Activated CD4-positive, alpha-beta memory T cell treated with anti-CD3 and anti-CD28 coated beads for 36 hours (primary cell): ENCODE measurements at regions not wholly inside any gene's neighbourhood (a gene's known extent, or its start where the extent isn't known, plus 50 kb on each side); places are given as distances from the start of the nearest gene placed in this dataset.
"Not testable (repeated sequence)": the region's sequence is repeated elsewhere in the genome, so short reads cannot be mapped to it uniquely, and the experiment has no call there.

Experiments
- CTCF ChIA-PET: fragments of 350-600 bp; sonication (Branson Sonifier 250); formaldehyde crosslinking; loops from one replicate; lab custom pipeline; 2021; ENCODE audit warnings: antibody characterized with exemption, inconsistent platforms; lab: Charles Lee
- POLR2A ChIA-PET: fragments of 350-600 bp; sonication (Branson Sonifier 250); formaldehyde crosslinking; loops from one replicate; lab custom pipeline; 2021; ENCODE audit warnings: antibody characterized with exemption; lab: Charles Lee
- DNase-seq: peaks from one replicate; pipeline ENCODE4 v3.0.0-alpha.2; 2020
- H3K27ac Mint-ChIP-seq: one replicate; pipeline ENCODE4 v1.8.0; 2021; ENCODE audit warnings: mixed read lengths
- H3K27me3 Mint-ChIP-seq: one replicate; pipeline ENCODE4 v1.8.0; 2021; ENCODE audit warnings: mixed read lengths
- H3K36me3 Mint-ChIP-seq: one replicate; pipeline ENCODE4 v1.8.0; 2021; ENCODE audit warnings: mixed read lengths
- H3K4me1 Mint-ChIP-seq: one replicate; pipeline ENCODE4 v1.8.0; 2021; ENCODE audit warnings: low read depth, mixed read lengths
- H3K4me3 Mint-ChIP-seq: one replicate; pipeline ENCODE4 v1.8.0; 2021; ENCODE audit warnings: mild to moderate bottlenecking, mixed read lengths
- H3K9me3 Mint-ChIP-seq: one replicate; pipeline ENCODE4 v1.8.0; 2021; ENCODE audit warnings: mixed read lengths
- intact Hi-C: fragments of 100-400 bp; cut with micrococcal nuclease; formaldehyde crosslinking; loops from one replicate; pipeline ENCODE4 v1.15.1; 2023

GRCh38 chr2:34254272-34254878 is 655.3 kb upstream of the FAM98A start:
- CTCF ChIA-PET = no interaction called here
- Mint-ChIP-seq H3K36me3 (no peaks in the 10 kb centered on the region), H3K27me3 (no peaks in the 10 kb centered on the region)

GRCh38 chr2:34252111-34252510 is 653.0 kb upstream of the FAM98A start:
- Mint-ChIP-seq H3K27me3 (no peaks in the 10 kb centered on the region), H3K4me1 (no peaks in the 10 kb centered on the region), H3K4me3 (no peak overlapping the region), H3K27ac (no peak overlapping the region), H3K36me3 (no peaks in the 10 kb centered on the region), H3K9me3 (no peaks in the 10 kb centered on the region)
- POLR2A ChIA-PET = no interaction called here
- no peak for DNase-seq
- CTCF ChIA-PET = no interaction called here
- intact Hi-C loops = no loop called here

More at GRCh38 chr2:34254272-34254878, 655.3 kb upstream of the FAM98A start:
- H3K9me3 Mint-ChIP-seq = no peaks in the 10 kb centered on the region
- DNase-seq = no peak
- no peak overlapping the region for H3K27ac Mint-ChIP-seq
- POLR2A ChIA-PET = no interaction called here
- no peak overlapping the region for H3K4me3 Mint-ChIP-seq
- intact Hi-C loops = no loop called here
- no peaks in the 10 kb centered on the region for H3K4me1 Mint-ChIP-seq

- ChIA-PET CTCF (no interaction called here), POLR2A (no interaction called here)
- Mint-ChIP-seq H3K4me1 (no peaks in the 10 kb centered on the region), H3K27ac (no peak overlapping the region), H3K36me3 (no peaks in the 10 kb centered on the region), H3K9me3 (no peaks in the 10 kb centered on the region), H3K27me3 (no peaks in the 10 kb centered on the region), H3K4me3 (no peak overlapping the region)
- no peak for DNase-seq
- intact Hi-C loops = no loop called here
These were observed 652.5 kb upstream of the FAM98A start for GRCh38 chr2:34251578-34251977.

GRCh38 chr2:34244195-34244594 is 645.1 kb upstream of the FAM98A start:
- H3K4me1 Mint-ChIP-seq = no peaks in the 10 kb centered on the region
- no peak overlapping the region for H3K27ac Mint-ChIP-seq
- no peaks in the 10 kb centered on the region for H3K9me3 Mint-ChIP-seq
- DNase-seq = no peak
- POLR2A ChIA-PET = no interaction called here
- no peaks in the 10 kb centered on the region for H3K36me3 Mint-ChIP-seq
- no peaks in the 10 kb centered on the region for H3K27me3 Mint-ChIP-seq
- intact Hi-C loops = no loop called here
- no peak overlapping the region for H3K4me3 Mint-ChIP-seq
- CTCF ChIA-PET = no interaction called here

DNA sequence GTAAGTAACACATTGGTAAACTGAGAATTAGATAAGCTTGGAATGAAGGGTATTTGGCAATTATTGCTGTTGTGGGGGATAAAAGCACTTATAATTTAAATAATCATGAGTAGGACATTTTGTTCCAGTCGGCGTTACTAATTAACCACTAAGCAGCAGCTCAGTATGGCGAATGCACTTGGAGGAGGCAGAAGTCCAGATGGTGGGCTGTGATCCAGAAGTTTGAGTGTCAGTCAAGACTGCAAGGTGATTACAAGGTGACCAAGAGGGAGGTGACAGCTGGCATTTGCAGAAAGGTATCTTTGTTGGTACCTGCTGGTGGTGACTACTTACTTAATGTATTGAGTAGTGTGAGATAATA is 643.6 kb upstream of the FAM98A start:
- no peaks in the 10 kb centered on the region for H3K4me1 Mint-ChIP-seq
- POLR2A ChIA-PET = no interaction called here
- no peak for DNase-seq
- no peak overlapping the region for H3K4me3 Mint-ChIP-seq
- H3K36me3 Mint-ChIP-seq = no peaks in the 10 kb centered on the region
- H3K27ac Mint-ChIP-seq = no peak overlapping the region
- intact Hi-C loops = no loop called here
- H3K9me3 Mint-ChIP-seq = peaks cover 4% of the 10 kb centered on the region
- H3K27me3 Mint-ChIP-seq = no peaks in the 10 kb centered on the region
- CTCF ChIA-PET = no interaction called here

- Mint-ChIP-seq H3K4me1 (no peaks in the 10 kb centered on the region), H3K27me3 (no peaks in the 10 kb centered on the region), H3K27ac (no peak overlapping the region), H3K9me3 (peaks cover 4% of the 10 kb centered on the region), H3K36me3 (no peaks in the 10 kb centered on the region), H3K4me3 (no peak overlapping the region)
- ChIA-PET POLR2A (no interaction called here), CTCF (no interaction called here)
- intact Hi-C loops = no loop called here
- DNase-seq = no peak
These were observed 643.0 kb upstream of the FAM98A start for GRCh38 chr2:34241905-34242762.

- Mint-ChIP-seq H3K27me3 (no peaks in the 10 kb centered on the region), H3K27ac (no peak overlapping the region), H3K9me3 (peaks cover 11% of the 10 kb centered on the region), H3K36me3 (no peaks in the 10 kb centered on the region), H3K4me1 (no peaks in the 10 kb centered on the region), H3K4me3 (no peak overlapping the region)
- no peak for DNase-seq
- POLR2A ChIA-PET = no interaction called here
- CTCF ChIA-PET = no interaction called here
- intact Hi-C loops = no loop called here
These were observed 640.4 kb upstream of the FAM98A start for GRCh38 chr2:34239511-34239910.

DNA sequence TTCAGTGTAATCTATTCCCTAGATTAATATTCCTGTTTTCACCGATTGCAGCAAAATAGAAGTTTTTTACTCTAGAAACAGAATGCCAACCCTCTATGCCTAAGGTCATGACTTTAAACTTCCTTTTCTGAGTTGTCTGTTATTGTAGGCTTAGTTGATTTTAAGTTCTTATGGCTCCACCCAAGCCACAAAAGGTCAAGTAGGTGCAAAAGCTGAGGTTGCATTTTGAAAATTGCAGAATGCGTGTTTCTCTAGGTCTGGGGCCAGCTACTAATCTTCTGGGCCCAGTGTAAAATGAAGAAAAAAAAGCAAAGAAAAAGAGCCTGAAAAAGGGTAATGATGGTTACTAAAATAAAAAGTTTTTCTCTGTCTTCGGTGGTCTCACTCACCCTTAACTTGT is 635.7 kb upstream of the FAM98A start:
- H3K4me3 Mint-ChIP-seq = no peak overlapping the region
- no peaks in the 10 kb centered on the region for H3K27me3 Mint-ChIP-seq
- CTCF ChIA-PET = no interaction called here
- peaks cover 11% of the 10 kb centered on the region for H3K9me3 Mint-ChIP-seq
- intact Hi-C loops = no loop called here
- POLR2A ChIA-PET = no interaction called here
- H3K36me3 Mint-ChIP-seq = no peaks in the 10 kb centered on the region
- H3K27ac Mint-ChIP-seq = no peak overlapping the region
- no peaks in the 10 kb centered on the region for H3K4me1 Mint-ChIP-seq
- no peak for DNase-seq

DNA sequence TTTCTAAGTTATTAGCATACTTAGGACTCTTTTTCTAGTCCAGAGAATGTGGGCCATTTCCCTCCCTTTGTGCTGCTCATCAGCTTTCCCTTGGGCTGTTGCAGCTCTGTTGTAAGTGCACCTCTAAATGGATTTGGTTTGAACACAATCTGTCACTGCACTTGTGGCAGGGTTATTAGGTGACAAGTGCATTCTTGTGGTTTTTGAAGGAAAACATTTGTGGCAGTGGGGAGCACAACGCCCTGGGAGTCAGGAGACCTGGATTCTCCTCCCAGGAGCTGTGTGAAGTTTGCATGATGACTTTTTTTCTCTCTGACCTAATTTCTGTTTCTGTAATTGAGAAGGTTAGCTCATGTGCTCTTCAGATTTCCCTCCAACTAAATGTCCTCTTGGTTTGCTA is 630.9 kb upstream of the FAM98A start:
- POLR2A ChIA-PET = no interaction called here
- no peak for DNase-seq
- CTCF ChIA-PET = no interaction called here
- Mint-ChIP-seq H3K4me3 (no peak overlapping the region), H3K9me3 (no peaks in the 10 kb centered on the region), H3K27me3 (no peaks in the 10 kb centered on the region), H3K4me1 (no peaks in the 10 kb centered on the region), H3K36me3 (no peaks in the 10 kb centered on the region), H3K27ac (no peak overlapping the region)
- intact Hi-C loops = no loop called here

- CTCF ChIA-PET = no interaction called here
- Mint-ChIP-seq H3K4me1 (no peaks in the 10 kb centered on the region), H3K27ac (no peak overlapping the region), H3K36me3 (no peaks in the 10 kb centered on the region), H3K4me3 (no peak overlapping the region), H3K27me3 (no peaks in the 10 kb centered on the region), H3K9me3 (peaks cover 24% of the 10 kb centered on the region)
- POLR2A ChIA-PET = no interaction called here
- intact Hi-C loops = no loop called here
- no peak for DNase-seq
These were observed 616.1 kb upstream of the FAM98A start for GRCh38 chr2:34215174-34215573.

- H3K27ac Mint-ChIP-seq, CTCF ChIA-PET, DNase-seq, H3K4me3 Mint-ChIP-seq, POLR2A ChIA-PET, H3K27me3 Mint-ChIP-seq, H3K4me1 Mint-ChIP-seq, intact Hi-C loops, H3K36me3 Mint-ChIP-seq: not testable (repeated sequence)
- H3K9me3 Mint-ChIP-seq = peaks cover 52% of the 10 kb centered on the region
These were observed 611.3 kb upstream of the FAM98A start for GRCh38 chr2:34210382-34210781.

GRCh38 chr2:34204560-34204959 is 605.5 kb upstream of the FAM98A start:
- peaks cover 22% of the 10 kb centered on the region for H3K9me3 Mint-ChIP-seq
- no peaks in the 10 kb centered on the region for H3K27me3 Mint-ChIP-seq
- no peak overlapping the region for H3K4me3 Mint-ChIP-seq
- POLR2A ChIA-PET = no interaction called here
- no peak overlapping the region for H3K27ac Mint-ChIP-seq
- intact Hi-C loops = no loop called here
- no peaks in the 10 kb centered on the region for H3K4me1 Mint-ChIP-seq
- CTCF ChIA-PET = no interaction called here
- DNase-seq = no peak
- H3K36me3 Mint-ChIP-seq = peaks cover 2% of the 10 kb centered on the region

DNA sequence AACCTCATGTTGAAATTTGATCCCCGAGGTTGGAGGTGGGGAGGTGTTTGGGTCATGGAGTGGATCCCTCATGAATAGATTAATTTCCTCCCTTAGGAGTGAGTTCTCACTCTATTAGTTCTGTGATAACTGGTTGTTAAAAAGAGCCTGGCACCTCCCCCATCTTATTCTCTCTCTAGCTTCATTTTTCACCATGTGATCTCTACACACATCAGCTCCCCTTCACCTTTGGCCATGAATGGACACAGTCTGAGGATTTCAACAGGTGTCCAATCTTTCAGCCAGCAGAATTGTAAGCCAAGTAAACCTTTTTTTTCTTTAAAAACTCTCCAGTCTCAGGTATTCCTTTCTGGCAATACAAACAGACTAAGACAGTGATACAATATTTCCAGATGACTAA is 602.0 kb upstream of the FAM98A start:
- no peak for DNase-seq
- Mint-ChIP-seq H3K27ac (no peak overlapping the region), H3K4me1 (no peaks in the 10 kb centered on the region), H3K36me3 (no peaks in the 10 kb centered on the region), H3K4me3 (no peak overlapping the region), H3K9me3 (peaks cover 5% of the 10 kb centered on the region), H3K27me3 (no peaks in the 10 kb centered on the region)
- intact Hi-C loops = no loop called here
- CTCF ChIA-PET = no interaction called here
- POLR2A ChIA-PET = no interaction called here
